Stimulated activated naive CD4-positive, alpha-beta T cell (primary cell): ENCODE measurements at regions not wholly inside any gene's neighbourhood (a gene's known extent, or its start where the extent isn't known, plus 50 kb on each side); places are given as distances from the start of the nearest gene placed in this dataset.
"Not testable (repeated sequence)": the region's sequence is repeated elsewhere in the genome, so short reads cannot be mapped to it uniquely, and the experiment has no call there.

ENCODE experiments used
- DNase-seq, 6 experiments: peaks; one replicate each; lab custom pipeline; 2025; lab: John Stamatoyannopoulos, UW

DNA sequence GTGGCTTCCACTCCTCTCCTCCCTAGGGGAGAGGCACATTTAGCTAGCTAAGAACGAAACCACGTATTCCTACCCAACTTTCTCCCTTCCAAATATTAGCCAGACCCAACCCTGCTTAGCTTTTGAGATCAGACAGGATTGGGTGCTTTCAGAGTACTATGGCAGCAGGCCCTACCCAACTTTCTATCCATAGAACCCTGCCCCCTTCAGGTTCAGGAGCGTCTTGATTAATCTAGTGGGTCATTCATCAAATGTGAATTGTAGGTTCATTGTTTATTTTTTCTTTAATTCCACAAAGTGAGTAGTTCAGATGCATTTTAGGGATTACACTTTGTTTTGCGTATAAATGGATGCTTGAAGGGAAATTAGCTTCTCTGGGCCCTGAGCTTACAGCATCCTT is 188.3 kb downstream of the MIB1 start:
- DNase-seq = no peak

DNA sequence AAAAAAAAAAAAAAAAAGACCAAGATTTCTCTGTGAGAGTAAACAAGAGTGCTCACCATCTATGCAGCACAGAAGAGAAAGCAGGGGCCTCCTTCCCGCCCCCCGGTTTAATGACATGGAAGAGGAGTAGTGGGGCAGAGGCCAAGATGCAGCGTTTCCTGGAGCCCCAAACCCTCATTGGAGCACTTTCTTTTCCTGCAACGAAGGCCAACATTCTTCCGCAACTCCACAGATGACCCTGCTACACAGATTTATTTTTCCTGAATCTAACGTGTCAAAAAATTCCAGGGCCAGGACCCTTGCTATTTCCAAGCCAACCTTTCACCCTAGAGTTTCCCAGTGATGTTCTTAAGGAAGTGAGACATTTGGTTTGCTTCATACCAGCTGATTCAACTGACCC is 189.6 kb downstream of the MIB1 start:
- DNase-seq = no peak

DNA sequence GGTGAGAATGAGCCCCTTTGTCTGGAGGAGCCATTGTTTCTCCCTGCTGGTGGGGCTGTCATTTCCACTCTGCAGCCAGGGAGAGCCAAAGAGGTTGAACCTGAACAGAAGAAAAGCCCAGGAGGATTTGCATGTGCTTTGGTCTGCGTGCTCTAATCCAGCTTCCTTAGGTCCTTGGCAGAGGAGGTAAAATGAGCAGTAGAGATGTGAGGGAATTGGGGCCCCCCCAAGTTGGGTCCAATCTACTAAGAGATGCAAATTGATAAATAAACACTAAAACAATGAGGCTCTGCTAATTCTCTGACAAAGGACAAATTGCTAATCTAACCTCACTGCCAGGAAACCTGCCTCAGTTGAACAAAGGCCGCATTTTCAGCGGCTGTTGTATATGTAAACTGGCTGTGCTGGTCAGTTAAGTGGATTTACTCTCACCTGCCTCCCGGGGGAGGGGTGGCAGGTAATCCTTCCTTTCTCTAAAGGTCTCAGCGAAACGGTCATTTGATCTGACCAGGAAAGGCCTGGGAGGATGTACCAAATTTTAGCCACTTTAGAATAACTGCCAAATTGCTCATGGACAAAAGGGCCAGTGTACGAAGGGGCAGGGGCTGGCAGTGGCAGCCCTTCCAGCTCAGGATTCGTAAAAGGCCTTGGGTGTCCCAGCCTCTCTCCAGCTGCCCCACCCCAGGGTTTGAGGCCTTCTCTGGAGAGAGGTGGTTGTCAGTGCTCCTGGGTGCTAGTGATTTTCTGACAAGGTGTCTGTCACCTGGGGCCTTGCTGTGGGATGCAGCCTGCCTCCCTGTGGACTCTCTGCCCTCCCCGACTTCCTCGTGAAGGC is 193.6 kb downstream of the MIB1 start:
- no peak for DNase-seq

DNA sequence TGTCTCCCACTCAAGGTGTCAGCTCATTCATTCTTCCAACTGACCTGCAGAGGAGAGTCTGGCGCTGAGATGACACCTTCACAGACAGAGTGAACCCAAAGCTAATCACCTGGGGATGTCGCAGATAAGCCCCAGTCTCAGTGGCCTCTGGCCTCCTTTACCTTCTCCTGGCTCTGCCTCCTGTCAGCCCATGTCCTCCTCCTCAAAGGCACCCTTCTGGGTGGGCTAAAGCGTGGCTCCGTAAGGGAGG is 194.1 kb downstream of the MIB1 start:
- no peak for DNase-seq

DNA sequence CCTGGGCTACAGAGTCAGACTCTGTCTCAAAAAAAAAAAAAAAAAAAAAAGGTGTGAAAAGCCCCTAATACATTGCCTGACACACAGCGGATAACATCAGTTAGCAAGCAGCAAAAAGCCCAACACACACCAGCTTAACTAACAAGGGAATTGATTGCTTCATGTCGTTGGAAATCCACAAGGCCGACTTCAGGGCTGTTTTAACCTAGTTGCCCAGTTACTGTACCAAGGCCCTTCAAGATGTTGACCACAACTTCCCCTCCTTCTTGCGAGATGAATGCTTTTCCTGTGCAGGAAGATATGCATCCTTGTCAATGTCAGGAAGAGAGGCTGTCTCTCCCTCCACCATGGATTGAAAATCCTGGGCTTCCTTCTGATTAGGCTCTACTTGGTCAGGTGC is 202.9 kb downstream of the MIB1 start:
- DNase-seq = no peak

DNA sequence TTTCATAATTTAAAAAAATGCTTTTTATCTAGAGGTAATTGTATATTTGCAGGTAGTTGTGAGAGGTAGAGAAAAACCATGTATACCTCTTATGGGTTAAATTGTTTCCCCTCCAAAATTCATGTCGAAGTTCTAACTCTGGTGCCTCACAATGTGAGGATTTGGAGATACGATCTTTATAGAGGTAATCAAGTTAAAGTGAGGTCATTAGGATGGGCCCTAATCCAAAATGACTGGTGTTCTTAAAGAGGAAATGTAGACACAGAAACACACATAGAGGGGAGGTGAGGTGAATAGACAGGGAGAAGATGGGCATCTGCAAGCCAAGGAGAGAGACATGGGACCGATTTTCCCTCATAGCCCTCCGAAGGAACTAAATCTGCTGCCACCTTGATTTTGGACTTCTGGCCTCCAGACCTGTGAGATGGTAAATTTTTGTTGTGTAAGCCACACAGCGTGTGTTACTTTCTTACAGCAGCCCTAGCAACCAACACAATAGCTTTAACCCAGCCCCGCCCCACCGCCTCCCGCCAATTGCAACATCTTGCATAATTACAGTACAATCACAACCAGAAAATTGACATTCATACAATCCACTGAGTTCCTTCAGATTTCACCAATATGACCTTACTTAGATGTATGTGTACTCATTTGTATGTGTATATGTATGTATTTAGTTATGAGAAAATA is 208.9 kb downstream of the MIB1 start:
- no peak for DNase-seq

DNA sequence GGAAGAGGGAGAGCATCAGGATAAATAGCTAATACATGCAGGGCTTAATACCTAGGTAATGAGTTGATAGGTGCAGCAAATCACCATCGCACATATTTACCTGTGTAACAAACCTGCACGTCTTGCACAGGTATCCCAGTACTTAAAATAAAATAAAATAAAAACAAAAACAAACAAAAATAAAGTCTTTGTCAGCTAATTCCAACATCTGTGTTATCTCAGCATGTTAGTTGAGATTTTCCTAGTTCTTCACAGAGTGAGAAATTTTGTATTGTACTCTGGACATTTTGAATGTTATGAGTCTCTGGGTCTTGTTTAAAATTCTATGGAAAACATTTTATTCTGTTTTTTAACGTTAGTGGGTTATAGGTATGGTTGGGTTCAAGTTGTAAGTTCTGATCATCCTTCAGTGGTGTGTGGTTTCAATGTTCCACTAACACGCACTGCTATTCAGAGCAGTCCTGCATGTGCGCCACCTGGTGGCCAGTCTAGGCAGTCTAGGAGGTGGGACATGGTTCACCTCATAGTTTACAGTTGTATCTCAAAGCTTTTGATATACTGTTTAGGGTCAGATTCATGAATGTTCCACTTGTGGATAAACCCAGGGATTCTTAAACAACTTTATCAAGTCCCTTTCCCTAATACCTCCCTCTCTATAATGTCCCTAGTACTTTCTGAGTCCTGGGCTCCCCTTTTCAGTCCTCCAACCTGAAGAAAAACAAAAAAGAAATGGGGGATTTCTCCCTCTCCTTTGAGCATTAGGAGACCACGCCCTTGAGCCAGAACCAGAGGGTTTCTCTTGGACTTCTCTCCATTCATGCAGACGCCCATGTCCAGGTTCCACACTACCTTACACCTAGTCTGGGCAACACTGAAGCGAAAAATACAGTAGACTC is 213.4 kb upstream of the GATA6 start:
- peak; percentile 23 to 67 (median 66) for DNase-seq

DNA sequence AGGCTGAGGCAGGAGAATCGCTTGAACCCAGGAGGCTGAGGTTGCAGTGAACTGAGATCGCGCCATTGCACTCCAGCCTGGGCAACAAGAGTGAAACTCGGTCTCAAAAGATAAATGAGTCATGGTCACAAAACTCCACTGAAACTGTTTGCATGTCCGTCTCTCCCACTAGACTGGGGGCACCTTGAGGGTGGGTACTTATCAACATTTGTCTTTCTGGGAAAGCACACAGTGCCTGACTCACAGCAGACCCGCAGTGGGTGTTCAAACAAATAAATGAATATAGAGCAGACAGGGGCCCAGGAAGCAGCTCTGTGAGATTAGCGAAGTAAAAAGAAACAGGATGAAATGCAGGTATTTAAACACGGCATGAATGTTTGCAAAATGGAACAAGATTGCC is 211.1 kb upstream of the GATA6 start:
- no peak for DNase-seq

DNA sequence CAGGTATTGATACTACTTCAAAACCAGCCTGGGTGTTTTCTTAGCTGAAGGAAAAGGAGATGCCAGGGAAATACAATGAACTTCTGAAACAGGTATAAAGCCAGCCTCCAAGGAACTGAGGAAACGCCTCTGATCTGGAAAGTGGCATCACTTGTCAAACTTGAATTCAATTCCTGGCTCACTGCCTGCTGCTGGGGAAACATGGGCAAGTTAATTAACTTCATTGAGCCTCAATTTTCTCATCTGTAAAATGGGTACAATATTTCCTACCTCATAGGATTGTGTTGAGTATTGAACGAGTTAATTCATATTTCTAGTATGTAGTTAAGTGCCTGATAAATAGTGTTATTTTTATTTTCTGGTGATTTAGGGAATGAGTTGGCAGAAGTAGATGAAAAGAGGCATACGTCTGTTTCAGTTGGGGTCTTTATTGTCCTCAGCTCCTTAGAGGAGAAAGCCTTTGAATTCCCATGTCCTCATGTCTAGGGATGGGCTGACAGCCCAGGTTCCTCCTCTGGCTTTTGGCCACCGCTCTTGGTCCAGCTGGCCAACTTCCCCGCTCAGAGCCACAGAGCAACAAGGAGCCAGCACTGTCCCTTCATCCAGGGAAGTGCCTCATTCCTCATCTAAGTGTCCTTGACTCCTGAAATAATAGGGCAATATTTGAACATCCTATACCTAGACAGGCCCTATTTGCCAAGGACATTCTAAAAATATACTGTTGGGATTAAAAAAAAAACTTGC is 210.5 kb upstream of the GATA6 start:
- no peak for DNase-seq

DNA sequence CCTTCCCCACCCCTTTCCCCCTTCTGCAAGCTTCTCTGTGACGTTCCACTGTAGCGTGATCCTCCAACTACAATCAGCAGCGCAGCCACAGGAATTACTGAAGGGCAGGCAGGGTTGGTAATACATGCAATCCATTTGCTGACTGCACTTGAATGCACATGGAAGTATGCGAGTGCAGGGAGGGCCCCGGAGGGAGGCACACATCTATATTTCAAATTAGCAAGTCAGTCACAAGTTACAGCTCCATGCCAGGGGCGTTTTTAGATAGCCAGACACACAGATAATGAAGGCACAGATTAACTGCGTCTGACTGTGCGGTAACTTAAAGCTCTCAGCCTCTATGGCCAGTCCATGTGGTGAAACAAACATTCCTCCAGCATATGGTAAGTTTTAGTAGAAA is 209.2 kb upstream of the GATA6 start:
- no peak for DNase-seq

DNA sequence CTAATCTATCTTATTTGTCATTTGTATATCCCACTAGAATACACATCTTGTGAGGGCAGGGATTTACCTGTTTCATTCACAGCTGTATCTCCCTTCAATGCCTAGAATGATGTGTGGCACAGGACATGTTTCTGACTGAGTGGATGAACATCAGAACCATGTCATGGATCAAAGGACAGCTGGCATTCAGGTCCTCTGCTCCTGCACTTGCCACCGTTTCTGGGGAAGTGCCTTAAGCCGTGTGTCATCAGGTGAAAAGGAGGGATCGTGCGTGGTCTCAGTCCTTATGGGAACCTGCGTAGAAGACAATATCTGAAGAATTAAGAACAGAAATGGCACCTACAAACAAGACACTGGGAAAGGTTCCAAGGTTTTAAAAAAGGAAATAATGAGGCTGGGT is 206.1 kb upstream of the GATA6 start:
- DNase-seq = no peak

DNA sequence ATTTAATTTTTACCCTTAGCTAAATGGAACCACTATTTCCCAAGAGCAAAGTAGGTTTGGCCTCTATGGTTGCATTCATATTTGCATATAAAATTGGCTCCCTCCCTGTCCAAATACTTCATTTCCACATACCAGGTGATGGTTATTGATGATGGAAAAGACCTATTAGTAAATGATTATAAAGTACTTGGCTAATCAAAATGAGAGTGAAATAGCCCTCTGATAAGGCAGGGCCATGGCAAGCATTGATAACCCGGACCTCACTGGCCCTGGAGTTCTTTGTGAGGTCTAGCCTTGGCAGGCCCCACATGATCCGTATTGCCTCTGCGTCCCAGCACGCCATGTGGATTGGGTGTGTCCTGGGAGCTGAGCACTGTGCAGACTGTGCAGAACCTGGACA is 201.1 kb upstream of the GATA6 start:
- DNase-seq = no peak

DNA sequence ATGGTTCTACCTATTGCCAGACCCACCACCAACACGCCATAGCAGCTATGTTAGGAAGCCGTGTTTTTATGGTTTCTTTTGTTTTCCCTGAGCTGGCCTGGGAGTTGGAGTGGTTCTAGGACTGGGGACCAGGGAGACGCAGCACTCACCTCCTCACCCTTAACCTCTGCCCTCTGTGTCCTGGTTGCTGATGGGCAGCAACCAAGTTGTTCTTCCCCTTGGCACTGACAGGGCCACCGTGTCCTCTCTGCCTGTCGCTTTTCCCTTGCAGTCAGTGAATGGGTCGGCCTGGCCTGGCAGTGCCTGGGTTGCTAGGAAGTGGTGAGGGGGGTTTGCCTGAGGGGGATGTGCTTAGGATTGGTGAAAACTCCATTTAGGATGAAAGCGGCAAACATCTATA is 197.1 kb upstream of the GATA6 start:
- DNase-seq = no peak

DNA sequence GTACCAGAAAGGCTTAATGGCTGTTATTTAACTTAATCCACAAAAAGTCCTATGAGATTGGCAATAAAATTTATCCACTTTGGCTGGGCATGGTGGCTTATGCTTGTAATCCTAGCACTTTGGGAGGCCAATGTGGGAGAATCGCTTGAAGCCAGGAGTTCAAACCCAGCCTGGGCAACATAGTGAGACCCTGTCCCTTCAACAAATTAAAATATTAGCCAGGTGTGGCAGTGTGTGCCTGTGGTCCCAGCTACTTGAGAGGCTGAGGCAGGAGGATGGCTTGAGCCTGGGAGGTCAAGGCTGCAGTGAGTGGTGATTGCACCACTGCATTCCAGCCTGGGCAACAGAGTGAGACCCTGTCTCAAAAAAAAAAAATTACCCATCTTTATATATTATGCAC is 193.4 kb upstream of the GATA6 start:
- not testable (repeated sequence) for DNase-seq

DNA sequence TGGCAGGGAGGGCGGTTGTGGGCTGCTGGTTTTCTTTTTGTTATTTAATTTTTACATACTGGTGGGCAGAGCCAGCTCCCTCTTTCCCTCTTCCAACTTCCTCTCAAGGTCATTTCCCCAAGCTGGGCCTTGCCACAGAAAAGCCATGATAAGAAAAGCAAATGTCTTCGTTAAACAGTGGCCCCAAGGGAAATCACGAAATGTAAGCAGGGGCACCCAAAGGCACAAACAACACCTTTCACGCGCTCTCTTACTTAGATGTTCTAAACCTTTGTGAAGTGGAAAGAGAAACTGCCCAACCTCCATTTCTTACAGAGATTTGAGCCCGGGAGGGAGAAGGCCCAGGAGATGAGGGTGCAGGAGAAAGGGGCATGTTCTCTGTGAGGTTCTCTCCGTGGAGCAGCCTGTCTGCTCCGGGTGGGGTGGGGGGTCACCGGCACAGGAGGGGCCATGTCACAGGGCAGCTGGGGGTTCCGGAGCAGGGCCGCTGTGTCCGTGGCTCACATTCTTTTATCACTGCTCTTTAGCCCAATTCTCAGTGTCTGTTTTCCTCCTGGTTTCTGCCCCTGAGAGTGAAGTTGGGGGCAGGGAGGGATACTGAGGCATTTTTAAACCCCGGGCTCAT is 190.7 kb upstream of the GATA6 start:
- DNase-seq = no peak

DNA sequence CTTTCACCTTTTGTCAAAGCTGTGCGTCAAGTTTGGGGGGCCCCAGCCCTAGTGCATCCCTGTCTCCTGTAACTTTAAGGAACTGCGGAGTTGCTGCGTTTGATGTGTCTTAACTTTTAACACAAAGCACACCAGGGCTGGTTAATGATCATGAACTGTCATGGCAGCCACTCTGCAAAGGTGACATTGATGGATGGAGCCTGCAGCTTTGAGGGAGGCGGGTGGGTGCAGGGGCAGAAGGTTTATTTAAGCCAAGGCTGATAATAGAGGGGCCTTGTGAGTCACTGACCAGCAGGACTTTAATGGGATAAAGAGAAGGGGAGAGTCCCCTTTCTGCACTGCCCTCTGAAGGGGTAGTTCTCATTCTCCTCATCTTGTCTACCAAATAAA is 190.2 kb upstream of the GATA6 start:
- DNase-seq = no peak

DNA sequence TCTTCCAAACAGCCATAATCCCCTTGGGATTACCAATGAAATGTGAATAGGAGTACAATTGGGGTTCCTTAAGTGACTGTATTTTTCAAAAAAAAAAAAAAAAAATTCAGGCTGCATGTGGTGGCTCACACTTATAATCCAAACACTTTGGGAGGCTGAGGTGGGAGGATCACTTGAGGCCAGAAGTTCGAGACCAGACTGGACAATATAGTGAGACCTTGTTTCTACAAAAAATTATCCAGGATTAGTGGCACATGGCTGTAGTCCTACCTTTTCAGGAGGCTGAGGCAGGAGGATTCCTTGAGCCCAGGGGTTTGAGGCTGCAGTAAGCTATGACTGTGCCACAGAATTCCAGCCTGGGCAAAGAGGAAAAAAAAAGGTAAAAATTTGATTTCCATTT is 189.6 kb upstream of the GATA6 start:
- no peak for DNase-seq

DNA sequence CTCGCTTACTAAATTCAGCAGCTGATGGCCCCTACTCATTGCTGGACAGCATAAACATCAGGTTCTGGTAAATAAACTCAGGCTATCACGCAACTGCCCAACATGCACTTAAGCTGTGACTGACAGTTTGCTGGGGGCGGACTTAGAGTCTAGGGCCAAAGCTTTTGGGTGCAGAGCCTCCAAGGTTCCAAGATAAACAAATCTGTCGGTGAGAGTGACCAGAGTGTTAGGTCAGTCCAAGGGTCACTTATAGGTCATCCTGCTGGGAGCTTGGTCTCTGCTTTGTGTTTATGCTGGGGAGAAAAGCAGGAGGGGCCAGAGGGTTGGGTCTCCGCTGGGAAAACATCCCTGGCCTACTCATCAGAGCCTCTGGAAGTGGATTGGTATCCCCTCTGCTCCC is 188.6 kb upstream of the GATA6 start:
- no peak for DNase-seq

DNA sequence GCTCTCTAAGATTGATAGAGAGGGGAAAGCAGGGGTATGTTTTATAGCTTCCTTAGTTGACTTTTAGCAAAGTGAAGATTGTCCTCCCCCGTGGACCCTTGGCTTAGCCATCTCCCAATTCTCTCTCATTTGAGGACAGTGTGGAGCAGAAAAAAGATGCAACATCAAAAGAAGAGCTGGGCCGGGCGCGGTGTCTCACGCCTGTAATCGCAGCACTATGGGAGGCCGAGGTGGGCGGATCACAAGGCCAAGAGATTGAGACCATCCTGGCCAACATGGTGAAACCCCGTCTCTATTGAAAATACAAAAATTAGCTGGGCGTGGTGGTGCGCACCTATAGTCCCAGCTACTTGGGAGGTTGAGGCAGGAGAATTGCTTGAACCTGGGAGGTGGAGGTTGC is 187.9 kb upstream of the GATA6 start:
- not testable (repeated sequence) for DNase-seq

DNA sequence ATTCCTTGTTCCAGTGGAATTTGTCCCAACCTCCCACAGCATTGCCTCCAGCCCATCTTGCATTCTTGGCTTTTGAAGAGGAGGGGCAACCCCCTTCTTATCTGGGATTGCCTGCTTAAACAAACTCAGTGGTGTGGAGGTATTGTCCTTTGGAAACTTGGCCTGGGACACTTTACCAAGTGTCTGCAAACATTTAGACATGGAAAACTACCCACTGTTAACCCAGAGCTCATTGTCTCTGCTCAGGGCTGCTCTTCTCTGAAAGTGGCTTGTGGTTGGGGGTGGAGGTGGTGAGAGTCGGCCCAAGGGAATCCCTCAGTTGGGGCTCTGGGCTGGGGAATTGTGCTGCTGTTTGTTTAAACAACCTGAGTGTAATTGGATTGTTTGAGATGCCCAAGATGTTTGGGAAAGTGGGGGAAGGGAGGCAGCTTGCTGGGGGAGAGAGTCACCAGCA is 178.3 kb upstream of the GATA6 start:
- no peak for DNase-seq

DNA sequence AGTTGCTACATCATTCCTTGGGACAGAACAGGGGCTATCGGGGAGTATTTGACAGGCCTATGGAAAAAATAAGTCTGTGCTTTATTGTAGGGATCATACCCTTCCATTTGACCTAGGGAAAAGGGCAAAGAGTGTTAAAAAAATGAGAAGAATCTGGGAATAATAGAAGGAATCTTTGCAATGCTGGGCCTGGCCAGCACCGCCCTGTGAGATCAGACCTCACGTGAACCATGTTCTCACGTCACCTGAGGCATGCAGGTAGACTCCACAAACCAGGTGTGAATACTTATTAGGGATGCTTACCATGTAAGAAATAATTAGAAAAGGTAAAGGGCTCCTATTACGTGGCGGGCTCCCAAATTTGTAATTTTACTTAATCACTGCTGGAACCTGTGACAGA is 177.5 kb upstream of the GATA6 start:
- no peak for DNase-seq

DNA sequence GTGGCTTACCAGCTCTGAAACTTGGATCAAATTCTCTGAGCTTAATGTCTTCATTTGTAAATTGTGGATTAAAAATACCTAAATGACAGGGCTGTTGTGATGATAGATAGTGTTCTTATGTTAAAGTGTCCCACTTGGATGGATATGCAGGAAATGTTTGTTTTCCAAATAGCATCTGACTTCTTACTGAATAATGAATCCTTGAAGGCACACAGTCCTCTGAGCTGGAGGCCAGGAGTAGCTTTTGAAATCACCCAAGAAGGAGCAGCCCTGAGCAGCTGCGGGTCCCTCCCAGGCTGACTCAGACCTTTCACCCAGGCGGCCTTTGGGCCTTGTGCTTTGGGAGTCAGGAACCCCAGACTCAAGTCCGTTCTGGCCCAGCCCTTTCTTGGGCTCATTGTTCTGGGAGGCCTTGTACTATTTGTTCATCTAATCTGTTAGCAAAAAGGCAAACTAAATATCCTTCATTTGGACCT is 173.0 kb upstream of the GATA6 start:
- no peak for DNase-seq
